Keratinocyte (primary cell): ENCODE measurements at regions not wholly inside any gene's neighbourhood (a gene's known extent, or its start where the extent isn't known, plus 50 kb on each side); places are given as distances from the start of the nearest gene placed in this dataset.

Experiments
- CTCF ChIP-seq, 3 experiments: IDR thresholded peaks in 1 of 3; conservative IDR thresholded peaks in 1 of 3; optimal IDR thresholded peaks in 1 of 3; 2 replicates in 2 of 3; 3 replicates in 1 of 3; pipeline versions ENCODE3 to v1.5.1; 2011; ENCODE audit warnings: low read length in 3 of 3, mild to moderate bottlenecking in 3 of 3, moderate library complexity in 2 of 3, control low read depth in 1 of 3, inconsistent platforms in 1 of 3; ENCODE audit not compliant: insufficient read depth in 2 of 3; ENCODE audit errors: extremely low read depth in 1 of 3
- EZH2 ChIP-seq: IDR thresholded peaks from one replicate; pipeline ENCODE4 v1.6.1; 2012; ENCODE audit warnings: inconsistent platforms, mild to moderate bottlenecking, low read length, moderate library complexity

- TF ChIP-seq CTCF (optimal IDR thresholded peaks at IDR 0.05 in 1 of 3, IDR thresholded peaks at IDR 0.05 in 1 of 3, conservative IDR thresholded peaks at IDR 0.05 in 1 of 3; ENCODE audit: extremely low read depth in 1 of 3, insufficient read depth in 2 of 3, low read length in 3 of 3) (no peak), EZH2 (no peak)
Observed at GRCh38 chr18:76259096-76259495, 235.9 kb downstream of the ZNF516 start.
